HCT116 (cell line): ENCODE measurements at regions not wholly inside any gene's neighbourhood (a gene's known extent, or its start where the extent isn't known, plus 50 kb on each side); places are given as distances from the start of the nearest gene placed in this dataset.

Source experiments
- ATAC-seq: fragments of 200-7000 bp; cut with Tn5 transposase; 2 replicates; pipeline ENCODE4 v1.9.1; 2020; ENCODE audit warnings: mild to moderate bottlenecking, moderate library complexity
- BruUV-seq: library from RNA; stranded (reverse); fragments of 400-500 nt; replicated peaks from 2 replicates; lab custom pipeline; 2021; lab: Mats Ljungman, UMichigan
- CTCF ChIA-PET: fragments of 300-600 bp; sonication (Branson Sonifier 250); formaldehyde crosslinking; loops from one replicate; lab custom pipeline; 2021; ENCODE audit warnings: antibody characterized with exemption; lab: Charles Lee
- POLR2A ChIA-PET: fragments of 300-600, 350-600 bp; sonication (Branson Sonifier 250); formaldehyde crosslinking; loops from one replicate; lab custom pipeline; 2021; ENCODE audit warnings: antibody characterized with exemption; lab: Charles Lee
- RAD21 ChIA-PET, 2 experiments: fragments of 300-600 bp; sonication (Branson Sonifier 250); formaldehyde crosslinking; loops; one replicate each; lab custom pipeline; 2023; ENCODE audit warnings: low total read pairs in 2 of 2; ENCODE audit not compliant: uncharacterized antibody in 2 of 2, unreplicated experiment in 2 of 2, low non-redundant PET in 1 of 2; lab: Charles Lee
- DNase-seq: peaks from one replicate; pipeline ENCODE4 v3.0.0-alpha.2; 2010; ENCODE audit warnings: low read depth, low spot score
- H2AFZ ChIP-seq: fragments of 200-600 bp; shearing (Covaris generic), sonication (generic); 2 replicates; pipeline ENCODE4 v1.6.1; 2017; ENCODE audit warnings: low read depth, mixed run types, mixed read lengths, antibody characterized with exemption, low read length; ENCODE audit not compliant: poor library complexity, severe bottlenecking
- H3K27ac ChIP-seq: 2 replicates; pipeline ENCODE4 v1.5.1; 2012; ENCODE audit warnings: low read depth, low read length
- H3K27me3 ChIP-seq: fragments of 200-600 bp; sonication (generic); 2 replicates; pipeline ENCODE4 v1.6.1; 2016; ENCODE audit warnings: mixed run types, low read length, mixed read lengths; ENCODE audit not compliant: insufficient read depth
- H3K36me3 ChIP-seq, 2 experiments: fragments of 200-500 bp in 1 of 2; fragments of 200-600 bp in 1 of 2; sonication (Bioruptor generic) in 1 of 2; sonication (generic) in 1 of 2; 2 replicates each; pipeline versions ENCODE4 v1.5.1 to v1.6.1; 2014 to 2016; ENCODE audit warnings: low read length in 2 of 2, inconsistent platforms in 1 of 2, mixed read lengths in 1 of 2, mixed run types in 1 of 2; ENCODE audit not compliant: insufficient read depth in 2 of 2, control insufficient read depth in 1 of 2
- H3K4me1 ChIP-seq, 2 experiments: fragments of 200-600 bp in 1 of 2; sonication (generic) in 1 of 2; 2 replicates each; pipeline versions ENCODE4 v1.5.1 to v1.6.1; 2012 to 2017; ENCODE audit warnings: low read length in 2 of 2, inconsistent platforms in 1 of 2, mild to moderate bottlenecking in 1 of 2, mixed read lengths in 1 of 2, mixed run types in 1 of 2, moderate library complexity in 1 of 2; ENCODE audit not compliant: insufficient read depth in 2 of 2, control insufficient read depth in 1 of 2
- H3K4me2 ChIP-seq: fragments of 200-600 bp; sonication (generic); 2 replicates; pipeline ENCODE4 v1.6.1; 2017; ENCODE audit warnings: mixed run types, low read length, mixed read lengths
- H3K4me3 ChIP-seq, 2 experiments: fragments of 200-600 bp in 1 of 2; sonication (generic) in 1 of 2; replicated peaks in 1 of 2; 2 replicates each; pipeline ENCODE4 v1.5.1; 2011 to 2016; ENCODE audit warnings: low read length in 2 of 2, control low read depth in 1 of 2, low read depth in 1 of 2, mild to moderate bottlenecking in 1 of 2, mixed read lengths in 1 of 2, mixed run types in 1 of 2
- H3K79me2 ChIP-seq: fragments of 200-600 bp; sonication (generic); 2 replicates; pipeline ENCODE4 v1.6.1; 2017; ENCODE audit warnings: mild to moderate bottlenecking, mixed run types, low read length, moderate library complexity, mixed read lengths; ENCODE audit not compliant: insufficient read depth
- H3K9ac ChIP-seq: fragments of 200-600 bp; sonication (generic); 2 replicates; pipeline ENCODE4 v1.6.1; 2016; ENCODE audit warnings: low read length, mixed read lengths
- H3K9me2 ChIP-seq: fragments of 200-600 bp; sonication (generic), shearing (Covaris generic); 2 replicates; pipeline ENCODE4 v1.6.1; 2017; ENCODE audit warnings: mixed run types, mild to moderate bottlenecking, moderate library complexity; ENCODE audit not compliant: insufficient read depth
- H3K9me3 ChIP-seq, 2 experiments: fragments of 200-500 bp in 1 of 2; fragments of 200-600 bp in 1 of 2; sonication (Bioruptor generic) in 1 of 2; sonication (generic) in 1 of 2; 2 replicates each; pipeline ENCODE4 v1.6.1; 2014 to 2017; ENCODE audit warnings: low read length in 2 of 2, mixed read lengths in 2 of 2, inconsistent platforms in 1 of 2, low read depth in 1 of 2, mild to moderate bottlenecking in 1 of 2, mixed run types in 1 of 2, moderate library complexity in 1 of 2; ENCODE audit not compliant: control insufficient read depth in 1 of 2, insufficient read depth in 1 of 2
- H4K20me1 ChIP-seq: fragments of 200-600 bp; sonication (generic), shearing (Covaris generic); 2 replicates; pipeline ENCODE4 v1.6.1; 2017; ENCODE audit warnings: mixed run types, mild to moderate bottlenecking, moderate library complexity; ENCODE audit not compliant: insufficient read depth
- CBX3 ChIP-seq: IDR thresholded peaks from 2 replicates; pipeline ENCODE4 v1.6.1; 2012; ENCODE audit warnings: low read depth
- EGR1 ChIP-seq: IDR thresholded peaks from 2 replicates; pipeline ENCODE4 v1.6.1; 2012; ENCODE audit warnings: low read depth
- ELF1 ChIP-seq: IDR thresholded peaks from 2 replicates; pipeline ENCODE4 v1.6.1; 2012; ENCODE audit warnings: low read depth, borderline replicate concordance
- EZH2phosphoT487 ChIP-seq: fragments of 200-600 bp; IDR thresholded peaks from 2 replicates; pipeline ENCODE4 v1.6.1; 2018; ENCODE audit warnings: antibody characterized with exemption, borderline replicate concordance
- FOSL1 ChIP-seq: IDR thresholded peaks from 2 replicates; pipeline ENCODE4 v1.6.1; 2012; ENCODE audit warnings: low read depth
- SIN3A ChIP-seq: IDR thresholded peaks from 2 replicates; pipeline ENCODE4 v1.6.1; 2012; ENCODE audit warnings: low read depth
- SRF ChIP-seq: IDR thresholded peaks from 2 replicates; pipeline ENCODE4 v1.6.1; 2012; ENCODE audit warnings: low read depth
- TCF7L2 ChIP-seq: IDR thresholded peaks from 2 replicates; pipeline ENCODE4 v1.7.0; 2011; ENCODE audit warnings: borderline replicate concordance, inconsistent platforms; ENCODE audit not compliant: insufficient read depth, insufficient read length; ENCODE audit errors: extremely low read depth
- YY1 ChIP-seq: IDR thresholded peaks from 2 replicates; pipeline ENCODE4 v1.6.1; 2011; ENCODE audit warnings: low read length, low read depth, moderate library complexity, mild to moderate bottlenecking; ENCODE audit not compliant: insufficient replicate concordance; ENCODE audit errors: extremely low read depth
- ZFX ChIP-seq: fragments of 450-650 bp; IDR thresholded peaks from 2 replicates; pipeline ENCODE4 v1.6.1; 2017
- ZNF274 ChIP-seq: fragments of 200-500 bp; sonication (Bioruptor generic); IDR thresholded peaks from 2 replicates; pipeline ENCODE4 v1.6.1; 2014; ENCODE audit warnings: mild to moderate bottlenecking, low read depth, low read length, inconsistent platforms
- intact Hi-C: fragments of 100-400 bp; cut with micrococcal nuclease; formaldehyde crosslinking; loops from 2 replicates; pipeline ENCODE4 v1.10.0; 2022
- TF ChIP-seq, protein P1 (sequence below), 3 experiments: fragments of 200-600 bp in 1 of 3; sonication (generic) in 1 of 3; IDR thresholded peaks in 2 of 3; conservative IDR thresholded peaks in 1 of 3; 2 replicates each; pipeline ENCODE4 v1.5.1; 2012 to 2017; ENCODE audit warnings: low read depth in 2 of 3, low read length in 2 of 3, antibody characterized with exemption in 1 of 3, borderline replicate concordance in 1 of 3, control low read depth in 1 of 3, mild to moderate bottlenecking in 1 of 3, mixed read lengths in 1 of 3, mixed run types in 1 of 3, moderate library complexity in 1 of 3; ENCODE audit not compliant: insufficient read depth in 1 of 3
- TF ChIP-seq, protein P2 (sequence below): IDR thresholded peaks from 2 replicates; pipeline ENCODE4 v1.6.1; 2011; ENCODE audit warnings: mild to moderate bottlenecking, low read length, moderate library complexity; ENCODE audit not compliant: insufficient replicate concordance; ENCODE audit errors: extremely low read depth
- TF ChIP-seq, protein P3 (sequence below): IDR thresholded peaks from 2 replicates; pipeline ENCODE4 v1.6.1; 2012
- TF ChIP-seq, protein P4 (sequence below): IDR thresholded peaks from 2 replicates; pipeline ENCODE4 v1.6.1; 2012; ENCODE audit warnings: low read depth
- TF ChIP-seq, protein P5 (sequence below): IDR thresholded peaks from 2 replicates; pipeline ENCODE4 v1.6.1; 2012

DNA sequence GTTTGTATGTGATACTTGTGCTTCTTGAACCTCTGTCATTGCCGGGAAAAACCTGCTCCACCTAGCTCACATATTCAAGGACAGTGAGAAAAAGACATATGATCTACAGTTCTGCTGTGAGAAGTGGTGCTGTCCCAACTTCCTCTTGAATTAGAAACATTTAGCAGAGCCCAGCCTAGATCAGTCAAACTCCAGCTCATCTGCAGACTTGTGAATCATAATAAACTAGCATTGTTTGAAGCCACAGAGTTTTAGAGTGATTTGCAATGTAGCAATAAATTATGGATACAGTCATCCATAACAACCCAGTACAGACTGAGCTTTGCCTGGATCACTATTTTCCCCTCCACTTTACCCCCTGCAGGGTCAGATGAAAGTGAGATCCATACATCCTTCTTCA, 497.8 kb downstream of the PLA2G4A start:
- Histone ChIP-seq H3K27ac (no peak overlapping the region), H3K9me3 (no peaks in the 10 kb centered on the region), H4K20me1 (no peaks in the 10 kb centered on the region), H2AFZ (no peak overlapping the region), H3K27me3 (no peaks in the 10 kb centered on the region), H3K79me2 (no peaks in the 10 kb centered on the region), H3K4me1 (no peaks in the 10 kb centered on the region), H3K4me2 (no peak overlapping the region), H3K9me2 (no peaks in the 10 kb centered on the region), H3K36me3 (no peaks in the 10 kb centered on the region), H3K4me3 (no peak overlapping the region), H3K9ac (no peak overlapping the region)
- CTCF ChIA-PET, result no interaction called here
- ATAC-seq (no peak), DNase-seq (no peak)
- BruUV-seq, result no TSS peak
- intact Hi-C loops, result no loop called here
- RAD21 ChIA-PET, result no interaction called here
- no peak for TF ChIP-seq SRF
- TF ChIP-seq, protein P1, sequence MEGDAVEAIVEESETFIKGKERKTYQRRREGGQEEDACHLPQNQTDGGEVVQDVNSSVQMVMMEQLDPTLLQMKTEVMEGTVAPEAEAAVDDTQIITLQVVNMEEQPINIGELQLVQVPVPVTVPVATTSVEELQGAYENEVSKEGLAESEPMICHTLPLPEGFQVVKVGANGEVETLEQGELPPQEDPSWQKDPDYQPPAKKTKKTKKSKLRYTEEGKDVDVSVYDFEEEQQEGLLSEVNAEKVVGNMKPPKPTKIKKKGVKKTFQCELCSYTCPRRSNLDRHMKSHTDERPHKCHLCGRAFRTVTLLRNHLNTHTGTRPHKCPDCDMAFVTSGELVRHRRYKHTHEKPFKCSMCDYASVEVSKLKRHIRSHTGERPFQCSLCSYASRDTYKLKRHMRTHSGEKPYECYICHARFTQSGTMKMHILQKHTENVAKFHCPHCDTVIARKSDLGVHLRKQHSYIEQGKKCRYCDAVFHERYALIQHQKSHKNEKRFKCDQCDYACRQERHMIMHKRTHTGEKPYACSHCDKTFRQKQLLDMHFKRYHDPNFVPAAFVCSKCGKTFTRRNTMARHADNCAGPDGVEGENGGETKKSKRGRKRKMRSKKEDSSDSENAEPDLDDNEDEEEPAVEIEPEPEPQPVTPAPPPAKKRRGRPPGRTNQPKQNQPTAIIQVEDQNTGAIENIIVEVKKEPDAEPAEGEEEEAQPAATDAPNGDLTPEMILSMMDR (IDR thresholded peaks at IDR 0.05 in 2 of 3, conservative IDR thresholded peaks at IDR 0.05 in 1 of 3; ENCODE audit: borderline replicate concordance in 1 of 3, insufficient read depth in 1 of 3, low read depth in 2 of 3, low read length in 2 of 3), result no peak
- no peak for TF ChIP-seq ZNF274
- no peak for TF ChIP-seq EGR1
- TF ChIP-seq, protein P2, sequence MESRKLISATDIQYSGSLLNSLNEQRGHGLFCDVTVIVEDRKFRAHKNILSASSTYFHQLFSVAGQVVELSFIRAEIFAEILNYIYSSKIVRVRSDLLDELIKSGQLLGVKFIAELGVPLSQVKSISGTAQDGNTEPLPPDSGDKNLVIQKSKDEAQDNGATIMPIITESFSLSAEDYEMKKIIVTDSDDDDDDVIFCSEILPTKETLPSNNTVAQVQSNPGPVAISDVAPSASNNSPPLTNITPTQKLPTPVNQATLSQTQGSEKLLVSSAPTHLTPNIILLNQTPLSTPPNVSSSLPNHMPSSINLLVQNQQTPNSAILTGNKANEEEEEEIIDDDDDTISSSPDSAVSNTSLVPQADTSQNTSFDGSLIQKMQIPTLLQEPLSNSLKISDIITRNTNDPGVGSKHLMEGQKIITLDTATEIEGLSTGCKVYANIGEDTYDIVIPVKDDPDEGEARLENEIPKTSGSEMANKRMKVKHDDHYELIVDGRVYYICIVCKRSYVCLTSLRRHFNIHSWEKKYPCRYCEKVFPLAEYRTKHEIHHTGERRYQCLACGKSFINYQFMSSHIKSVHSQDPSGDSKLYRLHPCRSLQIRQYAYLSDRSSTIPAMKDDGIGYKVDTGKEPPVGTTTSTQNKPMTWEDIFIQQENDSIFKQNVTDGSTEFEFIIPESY, result no peak
- no peak for TF ChIP-seq YY1
- no peak for TF ChIP-seq SIN3A
- TF ChIP-seq TCF7L2, result no peak
- TF ChIP-seq, protein P3, sequence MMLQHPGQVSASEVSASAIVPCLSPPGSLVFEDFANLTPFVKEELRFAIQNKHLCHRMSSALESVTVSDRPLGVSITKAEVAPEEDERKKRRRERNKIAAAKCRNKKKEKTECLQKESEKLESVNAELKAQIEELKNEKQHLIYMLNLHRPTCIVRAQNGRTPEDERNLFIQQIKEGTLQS, result no peak
- TF ChIP-seq, protein P4, sequence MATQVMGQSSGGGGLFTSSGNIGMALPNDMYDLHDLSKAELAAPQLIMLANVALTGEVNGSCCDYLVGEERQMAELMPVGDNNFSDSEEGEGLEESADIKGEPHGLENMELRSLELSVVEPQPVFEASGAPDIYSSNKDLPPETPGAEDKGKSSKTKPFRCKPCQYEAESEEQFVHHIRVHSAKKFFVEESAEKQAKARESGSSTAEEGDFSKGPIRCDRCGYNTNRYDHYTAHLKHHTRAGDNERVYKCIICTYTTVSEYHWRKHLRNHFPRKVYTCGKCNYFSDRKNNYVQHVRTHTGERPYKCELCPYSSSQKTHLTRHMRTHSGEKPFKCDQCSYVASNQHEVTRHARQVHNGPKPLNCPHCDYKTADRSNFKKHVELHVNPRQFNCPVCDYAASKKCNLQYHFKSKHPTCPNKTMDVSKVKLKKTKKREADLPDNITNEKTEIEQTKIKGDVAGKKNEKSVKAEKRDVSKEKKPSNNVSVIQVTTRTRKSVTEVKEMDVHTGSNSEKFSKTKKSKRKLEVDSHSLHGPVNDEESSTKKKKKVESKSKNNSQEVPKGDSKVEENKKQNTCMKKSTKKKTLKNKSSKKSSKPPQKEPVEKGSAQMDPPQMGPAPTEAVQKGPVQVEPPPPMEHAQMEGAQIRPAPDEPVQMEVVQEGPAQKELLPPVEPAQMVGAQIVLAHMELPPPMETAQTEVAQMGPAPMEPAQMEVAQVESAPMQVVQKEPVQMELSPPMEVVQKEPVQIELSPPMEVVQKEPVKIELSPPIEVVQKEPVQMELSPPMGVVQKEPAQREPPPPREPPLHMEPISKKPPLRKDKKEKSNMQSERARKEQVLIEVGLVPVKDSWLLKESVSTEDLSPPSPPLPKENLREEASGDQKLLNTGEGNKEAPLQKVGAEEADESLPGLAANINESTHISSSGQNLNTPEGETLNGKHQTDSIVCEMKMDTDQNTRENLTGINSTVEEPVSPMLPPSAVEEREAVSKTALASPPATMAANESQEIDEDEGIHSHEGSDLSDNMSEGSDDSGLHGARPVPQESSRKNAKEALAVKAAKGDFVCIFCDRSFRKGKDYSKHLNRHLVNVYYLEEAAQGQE, result no peak
- no peak for TF ChIP-seq FOSL1
- TF ChIP-seq, protein P5, sequence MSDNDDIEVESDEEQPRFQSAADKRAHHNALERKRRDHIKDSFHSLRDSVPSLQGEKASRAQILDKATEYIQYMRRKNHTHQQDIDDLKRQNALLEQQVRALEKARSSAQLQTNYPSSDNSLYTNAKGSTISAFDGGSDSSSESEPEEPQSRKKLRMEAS, result no peak
- no peak for TF ChIP-seq EZH2phosphoT487
- TF ChIP-seq ELF1, result no peak
- TF ChIP-seq ZFX, result no peak
- no peak for TF ChIP-seq CBX3
- POLR2A ChIA-PET, result no interaction called here
